Astrocyte of the spinal cord (primary cell): ENCODE measurements at regions not wholly inside any gene's neighbourhood (a gene's known extent, or its start where the extent isn't known, plus 50 kb on each side); places are given as distances from the start of the nearest gene placed in this dataset.

ENCODE experiments used
- DNase-seq: peaks from one replicate; pipeline ENCODE4 v3.0.0; 2011; ENCODE audit warnings: low read depth, low spot score
- H3K4me3 ChIP-seq: 2 replicates; pipeline ENCODE4 v1.5.1; 2011; ENCODE audit warnings: low read depth, mild to moderate bottlenecking, low read length, moderate library complexity
- in situ Hi-C: cut with HindIII; loops from 2 replicates; pipeline ENCODE4 v1.10.0; 2017; ENCODE audit warnings: low sequenced_read_pairs
- TF ChIP-seq, protein P1 (sequence below): IDR thresholded peaks from 2 replicates; pipeline ENCODE4 v1.5.1; 2012; ENCODE audit warnings: low read depth, mild to moderate bottlenecking, low read length, inconsistent platforms

DNA sequence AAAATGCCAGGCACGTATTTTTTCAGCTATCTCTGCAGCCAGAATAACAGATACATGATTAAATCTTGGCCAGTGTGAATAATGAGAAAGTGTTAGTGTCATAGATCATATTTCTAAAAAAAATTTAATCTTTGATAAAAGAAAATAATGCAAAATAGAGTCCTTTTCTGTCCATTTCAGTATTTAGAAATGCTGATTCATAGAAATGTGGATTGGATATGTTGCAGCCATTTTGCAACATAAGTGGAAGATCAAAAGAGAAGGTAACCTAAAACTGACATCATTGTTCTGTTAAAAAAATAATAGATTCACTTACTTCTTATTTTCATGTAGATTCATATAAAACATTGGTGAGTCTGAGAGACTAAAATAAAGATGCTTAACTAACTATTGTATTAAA is 1010.3 kb downstream of the LRFN5 start:
- DNase-seq: no peak
- TF ChIP-seq, protein P1, sequence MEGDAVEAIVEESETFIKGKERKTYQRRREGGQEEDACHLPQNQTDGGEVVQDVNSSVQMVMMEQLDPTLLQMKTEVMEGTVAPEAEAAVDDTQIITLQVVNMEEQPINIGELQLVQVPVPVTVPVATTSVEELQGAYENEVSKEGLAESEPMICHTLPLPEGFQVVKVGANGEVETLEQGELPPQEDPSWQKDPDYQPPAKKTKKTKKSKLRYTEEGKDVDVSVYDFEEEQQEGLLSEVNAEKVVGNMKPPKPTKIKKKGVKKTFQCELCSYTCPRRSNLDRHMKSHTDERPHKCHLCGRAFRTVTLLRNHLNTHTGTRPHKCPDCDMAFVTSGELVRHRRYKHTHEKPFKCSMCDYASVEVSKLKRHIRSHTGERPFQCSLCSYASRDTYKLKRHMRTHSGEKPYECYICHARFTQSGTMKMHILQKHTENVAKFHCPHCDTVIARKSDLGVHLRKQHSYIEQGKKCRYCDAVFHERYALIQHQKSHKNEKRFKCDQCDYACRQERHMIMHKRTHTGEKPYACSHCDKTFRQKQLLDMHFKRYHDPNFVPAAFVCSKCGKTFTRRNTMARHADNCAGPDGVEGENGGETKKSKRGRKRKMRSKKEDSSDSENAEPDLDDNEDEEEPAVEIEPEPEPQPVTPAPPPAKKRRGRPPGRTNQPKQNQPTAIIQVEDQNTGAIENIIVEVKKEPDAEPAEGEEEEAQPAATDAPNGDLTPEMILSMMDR: no peak
- no peak overlapping the region for H3K4me3 ChIP-seq
- in situ Hi-C loops: no loop called here

DNA sequence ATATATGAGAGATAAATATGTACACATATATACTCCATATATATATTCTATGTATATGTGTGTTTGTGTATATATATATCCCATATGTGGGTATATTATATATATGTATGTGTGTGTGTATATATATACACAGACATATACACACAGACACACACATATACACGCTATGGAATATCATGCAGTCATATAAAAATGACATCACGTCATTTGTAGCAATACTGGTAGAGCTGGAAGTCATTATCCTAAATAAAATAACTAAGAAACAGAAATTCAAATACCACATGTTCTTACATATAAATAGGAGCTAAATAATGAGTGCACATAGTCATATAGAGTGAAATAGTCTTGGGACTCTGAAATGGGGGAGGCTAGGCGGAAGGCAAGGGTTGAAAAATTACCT is 1000.2 kb downstream of the LRFN5 start:
- in situ Hi-C loops: no loop called here
- TF ChIP-seq, protein P1: no peak
- no peak for DNase-seq
- no peak overlapping the region for H3K4me3 ChIP-seq

DNA sequence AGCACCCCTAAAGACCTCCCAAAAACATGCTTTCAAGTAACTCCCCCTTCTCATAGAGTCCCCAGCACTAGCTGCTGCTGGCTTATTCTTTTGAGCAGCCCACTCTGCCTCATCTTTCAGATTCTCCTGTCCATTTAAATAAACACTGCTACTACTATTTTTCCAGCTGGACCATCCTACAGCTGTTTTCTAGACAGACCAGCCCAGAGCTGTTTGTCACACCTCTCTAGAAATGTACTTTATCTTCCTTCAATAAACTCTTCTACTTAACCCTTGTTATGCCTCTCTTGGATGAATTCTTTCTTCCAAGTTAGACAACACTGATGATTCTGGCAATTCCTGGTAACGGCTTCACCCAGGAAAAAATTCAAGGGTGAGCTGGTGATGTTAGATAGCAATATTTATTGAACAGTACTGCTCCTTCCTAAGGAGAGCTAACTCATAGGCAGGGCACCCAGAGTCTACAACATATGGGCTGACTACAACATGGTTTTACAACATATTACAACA is 995.7 kb downstream of the LRFN5 start:
- in situ Hi-C loops: no loop called here
- TF ChIP-seq, protein P1: no peak
- H3K4me3 ChIP-seq: no peak overlapping the region
- no peak for DNase-seq

DNA sequence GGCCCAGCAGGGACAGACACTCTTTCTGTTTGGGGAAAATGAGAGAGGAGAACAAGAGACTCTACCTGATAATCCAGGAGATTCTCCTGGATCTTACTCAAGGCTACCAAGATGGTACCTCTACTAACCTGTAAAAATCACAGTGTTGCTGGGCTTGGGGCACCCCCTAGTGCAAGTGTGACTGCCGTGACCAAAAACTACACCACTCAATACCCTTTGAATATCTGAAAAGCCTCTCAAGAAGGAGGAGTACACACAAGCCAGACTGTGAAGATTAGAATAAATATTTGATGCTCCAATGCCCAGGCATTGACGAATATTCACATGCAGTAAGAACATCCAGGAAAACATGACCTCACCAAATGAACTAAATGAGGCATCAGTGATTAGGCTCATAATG is 965.4 kb downstream of the LRFN5 start:
- no peak for DNase-seq
- TF ChIP-seq, protein P1: no peak
- in situ Hi-C loops: no loop called here
- H3K4me3 ChIP-seq: no peak overlapping the region

DNA sequence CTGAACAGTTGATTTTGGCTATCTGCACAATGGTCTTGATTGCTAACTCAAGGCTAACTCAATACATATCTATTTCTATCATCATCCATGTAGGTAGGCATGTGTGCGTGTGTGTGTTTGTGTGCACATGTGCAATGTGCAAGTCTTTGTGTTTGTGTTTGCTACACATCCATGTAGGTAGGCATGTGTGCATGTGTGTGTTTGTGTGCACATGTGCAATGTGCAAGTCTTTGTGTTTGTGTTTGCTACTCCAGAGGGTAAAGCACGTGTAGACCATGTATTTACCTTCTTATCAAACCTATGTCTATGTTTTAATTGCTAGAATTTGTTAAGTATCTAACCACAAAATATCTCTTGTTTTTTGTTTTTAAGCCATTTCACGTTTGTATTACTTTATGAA is 962.6 kb downstream of the LRFN5 start:
- no peak for DNase-seq
- in situ Hi-C loops: no loop called here
- TF ChIP-seq, protein P1: no peak
- H3K4me3 ChIP-seq: no peak overlapping the region

DNA sequence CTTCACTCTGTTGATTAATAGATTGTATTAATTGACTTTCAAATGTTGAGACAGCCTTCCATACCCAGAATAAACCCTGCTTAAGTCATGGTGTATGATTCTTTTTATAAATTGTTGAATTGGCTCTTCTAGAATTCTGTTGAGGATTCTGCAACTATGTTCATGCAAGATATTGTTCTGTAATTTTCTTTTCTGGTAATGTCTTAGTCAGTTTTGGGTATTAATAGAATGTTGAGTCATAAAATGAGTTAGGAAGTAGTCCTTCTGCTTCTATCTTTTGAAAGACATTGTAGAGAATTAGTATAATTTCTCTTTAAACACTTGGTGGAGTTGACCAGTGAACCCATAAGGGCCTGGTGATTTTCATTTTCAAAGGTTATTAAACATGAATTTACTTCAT is 958.9 kb downstream of the LRFN5 start:
- in situ Hi-C loops: no loop called here
- DNase-seq: no peak
- TF ChIP-seq, protein P1: no peak
- no peak overlapping the region for H3K4me3 ChIP-seq

DNA sequence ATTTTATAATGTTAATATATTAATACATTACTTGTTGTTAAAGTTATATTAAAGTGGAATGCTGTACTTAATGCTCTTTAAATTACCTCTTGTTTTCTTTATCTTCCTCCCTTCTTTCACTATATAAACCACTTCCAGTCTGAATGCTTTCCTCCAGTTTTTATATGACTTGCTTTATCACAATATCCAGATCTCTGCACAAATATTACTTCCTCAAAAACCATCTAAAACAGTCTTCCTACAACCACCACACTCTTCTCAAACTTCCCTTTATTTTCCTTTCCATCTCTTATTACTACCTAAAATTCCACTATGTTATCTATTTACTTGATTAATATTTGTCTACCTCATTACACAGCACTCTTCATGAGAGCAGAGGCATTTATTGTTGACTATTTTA is 956.6 kb downstream of the LRFN5 start:
- TF ChIP-seq, protein P1: no peak
- no peak overlapping the region for H3K4me3 ChIP-seq
- in situ Hi-C loops: no loop called here
- no peak for DNase-seq
